Panc1 (cell line): ENCODE measurements at regions not wholly inside any gene's neighbourhood (a gene's known extent, or its start where the extent isn't known, plus 50 kb on each side); places are given as distances from the start of the nearest gene placed in this dataset.
A peak's percentile ranks its signal among the peaks of the same experiment; 100 is the strongest.

Source experiments
- ATAC-seq: fragments of 200-7000 bp; cut with Tn5 transposase; 2 replicates; pipeline ENCODE4 v1.9.1; 2020; ENCODE audit warnings: mild to moderate bottlenecking, moderate library complexity
- BruUV-seq: library from RNA; stranded (reverse); fragments of 400-500 nt; replicated peaks from 2 replicates; lab custom pipeline; 2021; lab: Mats Ljungman, UMichigan
- CTCF ChIA-PET: fragments of 300-600 bp; sonication (Branson Sonifier 250); formaldehyde crosslinking; loops from one replicate; lab custom pipeline; 2022; ENCODE audit warnings: antibody characterized with exemption; lab: Charles Lee
- POLR2A ChIA-PET: fragments of 300-600 bp; sonication (Branson Sonifier 250); formaldehyde crosslinking; loops from one replicate; lab custom pipeline; 2022; ENCODE audit warnings: antibody characterized with exemption; lab: Charles Lee
- DNase-seq: peaks from one replicate; pipeline ENCODE4 v3.0.0-alpha.2; 2010; ENCODE audit warnings: low read depth, low spot score
- H3K27ac ChIP-seq: 2 replicates; pipeline ENCODE4 v1.5.1; 2011; ENCODE audit warnings: mild to moderate bottlenecking, low read length, inconsistent platforms
- H3K27me3 ChIP-seq: fragments of 200-500 bp; sonication (Bioruptor generic); 2 replicates; pipeline ENCODE4 v1.6.0; 2014; ENCODE audit warnings: low read length, inconsistent platforms; ENCODE audit not compliant: control insufficient read depth, insufficient read depth
- H3K36me3 ChIP-seq: fragments of 200-500 bp; sonication (Bioruptor generic); 2 replicates; pipeline ENCODE4 v1.5.1; 2014; ENCODE audit warnings: inconsistent platforms, mild to moderate bottlenecking, low read length, moderate library complexity; ENCODE audit not compliant: control insufficient read depth, insufficient read depth
- H3K4me1 ChIP-seq: 2 replicates; pipeline ENCODE4 v1.5.1; 2011; ENCODE audit warnings: inconsistent platforms, mild to moderate bottlenecking, low read length, moderate library complexity; ENCODE audit not compliant: control insufficient read depth, insufficient read depth
- H3K4me3 ChIP-seq, 2 experiments: 2 replicates each; pipeline ENCODE4 v1.5.1; 2011 to 2012; ENCODE audit warnings: low read depth in 2 of 2, low read length in 2 of 2, mild to moderate bottlenecking in 2 of 2, inconsistent platforms in 1 of 2, moderate library complexity in 1 of 2
- H3K9me3 ChIP-seq: fragments of 200-500 bp; sonication (Bioruptor generic); 2 replicates; pipeline ENCODE4 v1.5.1; 2014; ENCODE audit warnings: low read depth, mild to moderate bottlenecking, inconsistent platforms, low read length, moderate library complexity; ENCODE audit not compliant: control insufficient read depth, insufficient read depth
- POLR2AphosphoS5 ChIP-seq: IDR thresholded peaks from 2 replicates; pipeline ENCODE4 v1.6.1; 2012; ENCODE audit warnings: mild to moderate bottlenecking, low read depth, low read length, moderate library complexity
- SIN3A ChIP-seq: IDR thresholded peaks from 2 replicates; pipeline ENCODE4 v1.6.1; 2012; ENCODE audit warnings: low read depth, mild to moderate bottlenecking, low read length, moderate library complexity, borderline replicate concordance; ENCODE audit not compliant: insufficient read depth
- TCF7L2 ChIP-seq: IDR thresholded peaks from 2 replicates; pipeline ENCODE4 v1.6.1; 2011; ENCODE audit warnings: mild to moderate bottlenecking, low read depth, low read length, inconsistent platforms
- in situ Hi-C: cut with HindIII; loops from 2 replicates; pipeline ENCODE4 v1.10.0; 2016; ENCODE audit warnings: low sequenced_read_pairs, low pct_unique_long_range_greater_than_20kb
- intact Hi-C: fragments of 100-400 bp; cut with micrococcal nuclease; formaldehyde crosslinking; loops from one replicate; pipeline ENCODE4 v1.10.0; 2022; ENCODE audit not compliant: unreplicated experiment
- TF ChIP-seq, protein P1 (sequence below), 2 experiments: IDR thresholded peaks; 2 replicates each; pipeline ENCODE4 v1.6.1; 2011 to 2012; ENCODE audit warnings: low read depth in 2 of 2, control low read depth in 1 of 2, low read length in 1 of 2, mild to moderate bottlenecking in 1 of 2, moderate library complexity in 1 of 2; ENCODE audit not compliant: insufficient read depth in 1 of 2
- TF ChIP-seq, protein P2 (sequence below): fragments of 450-650 bp; IDR thresholded peaks from 2 replicates; pipeline ENCODE4 v1.5.1; 2017; ENCODE audit warnings: mild to moderate bottlenecking

DNA sequence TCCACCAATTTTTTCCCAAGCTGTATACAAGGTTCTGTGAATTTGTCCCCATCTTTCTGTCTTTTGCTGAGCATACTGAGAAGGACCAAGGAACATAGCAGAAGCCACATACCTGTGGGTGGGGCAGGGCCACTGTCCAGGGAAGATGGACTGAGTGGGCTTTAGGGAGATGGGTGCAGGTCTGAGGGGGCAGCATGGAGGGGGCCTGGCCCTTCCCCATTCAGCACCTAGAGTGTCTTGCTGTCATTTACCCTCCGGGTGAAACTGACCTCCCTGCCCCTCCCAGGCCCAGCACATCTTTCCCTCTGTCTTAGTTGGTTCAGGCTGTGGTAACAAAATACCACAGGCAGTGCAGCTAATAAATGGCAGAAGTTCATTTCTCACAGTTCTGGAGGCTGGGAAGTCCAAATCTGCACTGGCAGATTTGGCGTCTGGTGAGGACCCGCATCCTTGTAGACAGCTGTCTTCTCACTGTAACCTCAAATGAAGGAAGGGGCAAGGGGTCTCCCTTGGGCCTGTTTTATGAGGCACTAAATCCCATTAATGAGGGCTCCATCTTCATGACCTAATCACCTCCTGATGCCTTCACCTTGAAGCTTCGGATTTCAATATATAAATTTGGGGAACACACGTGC lies 180.0 kb upstream of the SMAD3 start:
- Histone ChIP-seq H3K27me3 (no peaks in the 10 kb centered on the region), H3K4me3 (no peak overlapping the region), H3K27ac (peak overlapping the region; percentile 98), H3K4me1 (peaks cover 40% of the 10 kb centered on the region), H3K9me3 (peaks cover 18% of the 10 kb centered on the region; the same call in 1 of the 2 replicates), H3K36me3 (no peaks in the 10 kb centered on the region)
- intact Hi-C loops: no loop called here
- ATAC-seq: no peak
- no TSS peak for BruUV-seq
- ChIA-PET CTCF (no interaction called here), POLR2A (no interaction called here)
- DNase-seq: no peak
- TF ChIP-seq, protein P1, sequence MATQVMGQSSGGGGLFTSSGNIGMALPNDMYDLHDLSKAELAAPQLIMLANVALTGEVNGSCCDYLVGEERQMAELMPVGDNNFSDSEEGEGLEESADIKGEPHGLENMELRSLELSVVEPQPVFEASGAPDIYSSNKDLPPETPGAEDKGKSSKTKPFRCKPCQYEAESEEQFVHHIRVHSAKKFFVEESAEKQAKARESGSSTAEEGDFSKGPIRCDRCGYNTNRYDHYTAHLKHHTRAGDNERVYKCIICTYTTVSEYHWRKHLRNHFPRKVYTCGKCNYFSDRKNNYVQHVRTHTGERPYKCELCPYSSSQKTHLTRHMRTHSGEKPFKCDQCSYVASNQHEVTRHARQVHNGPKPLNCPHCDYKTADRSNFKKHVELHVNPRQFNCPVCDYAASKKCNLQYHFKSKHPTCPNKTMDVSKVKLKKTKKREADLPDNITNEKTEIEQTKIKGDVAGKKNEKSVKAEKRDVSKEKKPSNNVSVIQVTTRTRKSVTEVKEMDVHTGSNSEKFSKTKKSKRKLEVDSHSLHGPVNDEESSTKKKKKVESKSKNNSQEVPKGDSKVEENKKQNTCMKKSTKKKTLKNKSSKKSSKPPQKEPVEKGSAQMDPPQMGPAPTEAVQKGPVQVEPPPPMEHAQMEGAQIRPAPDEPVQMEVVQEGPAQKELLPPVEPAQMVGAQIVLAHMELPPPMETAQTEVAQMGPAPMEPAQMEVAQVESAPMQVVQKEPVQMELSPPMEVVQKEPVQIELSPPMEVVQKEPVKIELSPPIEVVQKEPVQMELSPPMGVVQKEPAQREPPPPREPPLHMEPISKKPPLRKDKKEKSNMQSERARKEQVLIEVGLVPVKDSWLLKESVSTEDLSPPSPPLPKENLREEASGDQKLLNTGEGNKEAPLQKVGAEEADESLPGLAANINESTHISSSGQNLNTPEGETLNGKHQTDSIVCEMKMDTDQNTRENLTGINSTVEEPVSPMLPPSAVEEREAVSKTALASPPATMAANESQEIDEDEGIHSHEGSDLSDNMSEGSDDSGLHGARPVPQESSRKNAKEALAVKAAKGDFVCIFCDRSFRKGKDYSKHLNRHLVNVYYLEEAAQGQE (IDR thresholded peaks at IDR 0.05; ENCODE audit: insufficient read depth in 1 of 2, low read depth in 2 of 2, low read length in 1 of 2): no peak
- TF ChIP-seq, protein P2, sequence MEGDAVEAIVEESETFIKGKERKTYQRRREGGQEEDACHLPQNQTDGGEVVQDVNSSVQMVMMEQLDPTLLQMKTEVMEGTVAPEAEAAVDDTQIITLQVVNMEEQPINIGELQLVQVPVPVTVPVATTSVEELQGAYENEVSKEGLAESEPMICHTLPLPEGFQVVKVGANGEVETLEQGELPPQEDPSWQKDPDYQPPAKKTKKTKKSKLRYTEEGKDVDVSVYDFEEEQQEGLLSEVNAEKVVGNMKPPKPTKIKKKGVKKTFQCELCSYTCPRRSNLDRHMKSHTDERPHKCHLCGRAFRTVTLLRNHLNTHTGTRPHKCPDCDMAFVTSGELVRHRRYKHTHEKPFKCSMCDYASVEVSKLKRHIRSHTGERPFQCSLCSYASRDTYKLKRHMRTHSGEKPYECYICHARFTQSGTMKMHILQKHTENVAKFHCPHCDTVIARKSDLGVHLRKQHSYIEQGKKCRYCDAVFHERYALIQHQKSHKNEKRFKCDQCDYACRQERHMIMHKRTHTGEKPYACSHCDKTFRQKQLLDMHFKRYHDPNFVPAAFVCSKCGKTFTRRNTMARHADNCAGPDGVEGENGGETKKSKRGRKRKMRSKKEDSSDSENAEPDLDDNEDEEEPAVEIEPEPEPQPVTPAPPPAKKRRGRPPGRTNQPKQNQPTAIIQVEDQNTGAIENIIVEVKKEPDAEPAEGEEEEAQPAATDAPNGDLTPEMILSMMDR: no peak
- TF ChIP-seq POLR2AphosphoS5 (no peak), SIN3A (no peak), TCF7L2 (no peak)
- in situ Hi-C loops: no loop called here

DNA sequence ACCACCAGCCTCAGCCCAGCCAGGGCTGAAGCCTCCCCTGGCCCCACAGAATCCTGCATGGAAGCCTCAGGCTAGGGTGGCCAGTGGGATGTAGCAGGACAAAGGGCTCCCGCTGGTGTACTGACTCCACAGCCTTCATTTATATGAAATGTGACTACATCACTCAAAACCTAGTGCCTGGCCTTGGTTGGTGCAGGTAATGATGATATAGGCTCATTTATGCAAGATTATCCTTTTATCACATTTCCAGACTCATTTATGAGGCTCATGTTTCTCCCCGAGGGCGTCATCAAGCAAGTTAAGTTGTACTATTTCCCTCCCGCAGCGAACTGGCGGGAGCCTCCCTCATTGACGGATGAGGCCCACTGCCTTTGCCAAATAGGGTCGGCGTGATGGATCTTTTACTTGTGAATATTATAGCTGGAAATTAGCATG lies 179.1 kb upstream of the SMAD3 start:
- H3K9me3 ChIP-seq: peaks cover 21% of the 10 kb centered on the region; the same call in 1 of the 2 replicates
- H3K27me3 ChIP-seq: no peaks in the 10 kb centered on the region
- peak overlapping the region; percentile 98 for H3K27ac ChIP-seq
- no peaks in the 10 kb centered on the region for H3K36me3 ChIP-seq
- in situ Hi-C loops: no loop called here
- ChIA-PET CTCF (interaction anchor here (0.7 kb wide), 1 partner anchor 36 kb away, joined by 3 read pairs; no protein-coding TSS in a partner anchor), POLR2A (interaction anchor here (0.6 to 1.0 kb wide), 3 partner anchors 10 to 45 kb away, joined by 3 to 5 read pairs (median 3); no protein-coding TSS in a partner anchor)
- TF ChIP-seq SIN3A (no peak), POLR2AphosphoS5 (no peak), TCF7L2 (no peak)
- TF ChIP-seq, protein P1 (IDR thresholded peaks at IDR 0.05; ENCODE audit: insufficient read depth in 1 of 2, low read depth in 2 of 2, low read length in 1 of 2): no peak
- TF ChIP-seq, protein P2: no peak
- intact Hi-C loops: no loop called here
- BruUV-seq: no TSS peak
- peaks cover 36% of the 10 kb centered on the region for H3K4me1 ChIP-seq
- DNase-seq (no peak), ATAC-seq (no peak)
- no peak overlapping the region for H3K4me3 ChIP-seq
